ENCODE measurements at regions not wholly inside any gene's neighbourhood (a gene's known extent, or its start where the extent isn't known, plus 50 kb on each side); places are given as distances from the start of the nearest gene placed in this dataset.
"Not testable (repeated sequence)": the region's sequence is repeated elsewhere in the genome, so short reads cannot be mapped to it uniquely, and the experiment has no call there.

GRCh38 chr6:92667843-92668242 lies 751.5 kb downstream of the EPHA7 start:
- WGBS (ENCODE audit: insufficient coverage, low lambda C conversion rate) = 100% methylated on average over 1 of the region's 5 CpGs
- DNase-seq = no peak
- no peak overlapping the region for H3K27ac ChIP-seq (ENCODE audit: low read length)

GRCh38 chr6:92648364-92649086 lies 770.8 kb downstream of the EPHA7 start:
- Histone ChIP-seq H3K36me3 (ENCODE audit: control insufficient read depth, insufficient read depth, low read length) (no peaks in the 10 kb centered on the region), H3K27me3 (ENCODE audit: control insufficient read depth, insufficient read depth, low read length) (no peaks in the 10 kb centered on the region), H3K4me1 (ENCODE audit: control insufficient read depth, insufficient read depth, low read length) (no peaks in the 10 kb centered on the region), H3K9me3 (ENCODE audit: control insufficient read depth, low read depth, low read length) (peaks cover 6% of the 10 kb centered on the region), H3K4me3 (ENCODE audit: low read length) (no peak overlapping the region), H3K27ac (ENCODE audit: low read length) (no peak overlapping the region)
- 60% methylated on average over 1 of the region's 5 CpGs for WGBS (ENCODE audit: insufficient coverage, low lambda C conversion rate)
- no peak for DNase-seq

More at GRCh38 chr6:92667843-92668242, 751.5 kb downstream of the EPHA7 start:
- no peaks in the 10 kb centered on the region for H3K9me3 ChIP-seq (ENCODE audit: control insufficient read depth, low read depth, low read length)
- H3K4me3 ChIP-seq (ENCODE audit: low read length) = no peak overlapping the region
- H3K36me3 ChIP-seq (ENCODE audit: control insufficient read depth, insufficient read depth, low read length) = no peaks in the 10 kb centered on the region
- no peaks in the 10 kb centered on the region for H3K4me1 ChIP-seq (ENCODE audit: control insufficient read depth, insufficient read depth, low read length)
- no peaks in the 10 kb centered on the region for H3K27me3 ChIP-seq (ENCODE audit: control insufficient read depth, insufficient read depth, low read length)

- DNase-seq = no peak
- WGBS (ENCODE audit: insufficient coverage, low lambda C conversion rate) = no CpG with 5 or more reads among the region's 5 CpGs
Measured at GRCh38 chr6:92647630-92648029, 771.7 kb downstream of the EPHA7 start.

GRCh38 chr6:92644104-92644791 lies 775.1 kb downstream of the EPHA7 start:
- H3K4me3 ChIP-seq (ENCODE audit: low read length); H3K36me3 ChIP-seq (ENCODE audit: control insufficient read depth, insufficient read depth, low read length); H3K4me1 ChIP-seq (ENCODE audit: control insufficient read depth, insufficient read depth, low read length); H3K27me3 ChIP-seq (ENCODE audit: control insufficient read depth, insufficient read depth, low read length); H3K27ac ChIP-seq (ENCODE audit: low read length); H3K9me3 ChIP-seq (ENCODE audit: control insufficient read depth, low read depth, low read length); DNase-seq: not testable (repeated sequence)
- no CpG with 5 or more reads among the region's 25 CpGs for WGBS (ENCODE audit: insufficient coverage, low lambda C conversion rate)

More at GRCh38 chr6:92647630-92648029, 771.7 kb downstream of the EPHA7 start:
- H3K27me3 ChIP-seq (ENCODE audit: control insufficient read depth, insufficient read depth, low read length) = no peaks in the 10 kb centered on the region
- H3K27ac ChIP-seq (ENCODE audit: low read length) = no peak overlapping the region
- no peaks in the 10 kb centered on the region for H3K36me3 ChIP-seq (ENCODE audit: control insufficient read depth, insufficient read depth, low read length)
- no peak overlapping the region for H3K4me3 ChIP-seq (ENCODE audit: low read length)
- H3K9me3 ChIP-seq (ENCODE audit: control insufficient read depth, low read depth, low read length) = peaks cover 6% of the 10 kb centered on the region
- no peaks in the 10 kb centered on the region for H3K4me1 ChIP-seq (ENCODE audit: control insufficient read depth, insufficient read depth, low read length)

GRCh38 chr6:92635553-92636153 lies 783.7 kb downstream of the EPHA7 start:
- no peaks in the 10 kb centered on the region for H3K4me1 ChIP-seq (ENCODE audit: control insufficient read depth, insufficient read depth, low read length)
- H3K27ac ChIP-seq (ENCODE audit: low read length) = no peak overlapping the region
- no peak for DNase-seq
- no peaks in the 10 kb centered on the region for H3K9me3 ChIP-seq (ENCODE audit: control insufficient read depth, low read depth, low read length)
- H3K4me3 ChIP-seq (ENCODE audit: low read length) = no peak overlapping the region
- H3K27me3 ChIP-seq (ENCODE audit: control insufficient read depth, insufficient read depth, low read length) = no peaks in the 10 kb centered on the region
- H3K36me3 ChIP-seq (ENCODE audit: control insufficient read depth, insufficient read depth, low read length) = no peaks in the 10 kb centered on the region
- WGBS (ENCODE audit: insufficient coverage, low lambda C conversion rate) = 88% methylated on average over 3 of the region's 3 CpGs

- 50% methylated on average over 2 of the region's 3 CpGs for WGBS (ENCODE audit: insufficient coverage, low lambda C conversion rate)
- Histone ChIP-seq H3K27ac (ENCODE audit: low read length) (no peak overlapping the region), H3K36me3 (ENCODE audit: control insufficient read depth, insufficient read depth, low read length) (no peaks in the 10 kb centered on the region), H3K4me1 (ENCODE audit: control insufficient read depth, insufficient read depth, low read length) (no peaks in the 10 kb centered on the region), H3K27me3 (ENCODE audit: control insufficient read depth, insufficient read depth, low read length) (no peaks in the 10 kb centered on the region), H3K9me3 (ENCODE audit: control insufficient read depth, low read depth, low read length) (no peaks in the 10 kb centered on the region), H3K4me3 (ENCODE audit: low read length) (no peak overlapping the region)
- DNase-seq = no peak
Measured at GRCh38 chr6:92634561-92634960, 784.8 kb downstream of the EPHA7 start.

GRCh38 chr6:92623431-92623830 lies 795.9 kb downstream of the EPHA7 start:
- no CpG with 5 or more reads among the region's 2 CpGs for WGBS (ENCODE audit: insufficient coverage, low lambda C conversion rate)
- Histone ChIP-seq H3K36me3 (ENCODE audit: control insufficient read depth, insufficient read depth, low read length) (no peaks in the 10 kb centered on the region), H3K4me1 (ENCODE audit: control insufficient read depth, insufficient read depth, low read length) (no peaks in the 10 kb centered on the region), H3K4me3 (ENCODE audit: low read length) (no peak overlapping the region), H3K27ac (ENCODE audit: low read length) (no peak overlapping the region), H3K9me3 (ENCODE audit: control insufficient read depth, low read depth, low read length) (no peaks in the 10 kb centered on the region), H3K27me3 (ENCODE audit: control insufficient read depth, insufficient read depth, low read length) (no peaks in the 10 kb centered on the region)
- no peak for DNase-seq

- H3K4me1 ChIP-seq (ENCODE audit: control insufficient read depth, insufficient read depth, low read length) = no peaks in the 10 kb centered on the region
- WGBS (ENCODE audit: insufficient coverage, low lambda C conversion rate) = no CpG with 5 or more reads among the region's 3 CpGs
- no peak overlapping the region for H3K27ac ChIP-seq (ENCODE audit: low read length)
- H3K36me3 ChIP-seq (ENCODE audit: control insufficient read depth, insufficient read depth, low read length) = no peaks in the 10 kb centered on the region
- no peak overlapping the region for H3K4me3 ChIP-seq (ENCODE audit: low read length)
- no peak for DNase-seq
- H3K9me3 ChIP-seq (ENCODE audit: control insufficient read depth, low read depth, low read length) = no peaks in the 10 kb centered on the region
- no peaks in the 10 kb centered on the region for H3K27me3 ChIP-seq (ENCODE audit: control insufficient read depth, insufficient read depth, low read length)
Measured at GRCh38 chr6:92617721-92618120, 801.6 kb downstream of the EPHA7 start.

GRCh38 chr6:92608751-92609150 lies 810.6 kb downstream of the EPHA7 start:
- no peaks in the 10 kb centered on the region for H3K27me3 ChIP-seq (ENCODE audit: control insufficient read depth, insufficient read depth, low read length)
- DNase-seq = no peak
- no peaks in the 10 kb centered on the region for H3K4me1 ChIP-seq (ENCODE audit: control insufficient read depth, insufficient read depth, low read length)
- no peaks in the 10 kb centered on the region for H3K36me3 ChIP-seq (ENCODE audit: control insufficient read depth, insufficient read depth, low read length)
- WGBS (ENCODE audit: insufficient coverage, low lambda C conversion rate) = 80% methylated on average over 3 of the region's 5 CpGs
- no peak overlapping the region for H3K4me3 ChIP-seq (ENCODE audit: low read length)
- H3K27ac ChIP-seq (ENCODE audit: low read length) = no peak overlapping the region
- no peaks in the 10 kb centered on the region for H3K9me3 ChIP-seq (ENCODE audit: control insufficient read depth, low read depth, low read length)

- no CpG with 5 or more reads among the region's 2 CpGs for WGBS (ENCODE audit: insufficient coverage, low lambda C conversion rate)
- H3K4me3 ChIP-seq (ENCODE audit: low read length) = no peak overlapping the region
Measured at GRCh38 chr6:92593201-92593600, 826.2 kb downstream of the EPHA7 start.

More at GRCh38 chr6:92593201-92593600, 826.2 kb downstream of the EPHA7 start:
- Histone ChIP-seq H3K9me3 (ENCODE audit: control insufficient read depth, low read depth, low read length) (no peaks in the 10 kb centered on the region), H3K27me3 (ENCODE audit: control insufficient read depth, insufficient read depth, low read length) (no peaks in the 10 kb centered on the region), H3K27ac (ENCODE audit: low read length) (no peak overlapping the region), H3K4me1 (ENCODE audit: control insufficient read depth, insufficient read depth, low read length) (no peaks in the 10 kb centered on the region), H3K36me3 (ENCODE audit: control insufficient read depth, insufficient read depth, low read length) (no peaks in the 10 kb centered on the region)
- no peak for DNase-seq

Data from large intestine (tissue), 3 donors.